HG02588 (cell line): ENCODE measurements at regions not wholly inside any gene's neighbourhood (a gene's known extent, or its start where the extent isn't known, plus 50 kb on each side); places are given as distances from the start of the nearest gene placed in this dataset.

Experiments used
- ATAC-seq: cut with Tn5 transposase; IDR thresholded peaks from one replicate; pipeline ENCODE4 v1.9.1; 2021; ENCODE audit warnings: mild to moderate bottlenecking, moderate library complexity; ENCODE audit not compliant: unreplicated experiment

GRCh38 chr12:127555071-127555470 lies 711.9 kb upstream of the TMEM132C start:
- no peak for ATAC-seq

- no peak for ATAC-seq
Observed at GRCh38 chr12:127556231-127556886, 710.6 kb upstream of the TMEM132C start.

GRCh38 chr12:127558361-127558760 lies 708.6 kb upstream of the TMEM132C start:
- ATAC-seq: no peak

- no peak for ATAC-seq
Observed at GRCh38 chr12:127559349-127560040, 707.5 kb upstream of the TMEM132C start.

- ATAC-seq: no peak
Observed at GRCh38 chr12:127560041-127560478, 706.9 kb upstream of the TMEM132C start.

GRCh38 chr12:127562816-127563215 lies 704.2 kb upstream of the TMEM132C start:
- ATAC-seq: no peak

GRCh38 chr12:127565241-127565640 lies 701.7 kb upstream of the TMEM132C start:
- no peak for ATAC-seq

- ATAC-seq: no peak
Observed at GRCh38 chr12:127567531-127567930, 699.4 kb upstream of the TMEM132C start.

GRCh38 chr12:127570387-127570786 lies 696.6 kb upstream of the TMEM132C start:
- no peak for ATAC-seq

- ATAC-seq: no peak
Observed at GRCh38 chr12:127570793-127571360, 696.1 kb upstream of the TMEM132C start.

GRCh38 chr12:127571578-127571977 lies 695.4 kb upstream of the TMEM132C start:
- ATAC-seq: no peak

- ATAC-seq: no peak
Observed at GRCh38 chr12:127579446-127579845, 687.5 kb upstream of the TMEM132C start.

GRCh38 chr12:127582074-127582473 lies 684.9 kb upstream of the TMEM132C start:
- ATAC-seq: no peak

- ATAC-seq: no peak
Observed at GRCh38 chr12:127583041-127583440, 683.9 kb upstream of the TMEM132C start.

- no peak for ATAC-seq
Observed at GRCh38 chr12:127588249-127588648, 678.7 kb upstream of the TMEM132C start.

GRCh38 chr12:127589541-127589940 lies 677.4 kb upstream of the TMEM132C start:
- no peak for ATAC-seq

- no peak for ATAC-seq
Observed at GRCh38 chr12:127590868-127591267, 676.1 kb upstream of the TMEM132C start.

GRCh38 chr12:127592245-127592644 lies 674.7 kb upstream of the TMEM132C start:
- ATAC-seq: no peak

- no peak for ATAC-seq
Observed at GRCh38 chr12:127594351-127594970, 672.5 kb upstream of the TMEM132C start.

GRCh38 chr12:127595506-127595905 lies 671.5 kb upstream of the TMEM132C start:
- ATAC-seq: no peak

- ATAC-seq: no peak
Observed at GRCh38 chr12:127596891-127597290, 670.1 kb upstream of the TMEM132C start.

GRCh38 chr12:127599436-127599835 lies 667.5 kb upstream of the TMEM132C start:
- ATAC-seq: no peak
